MM.1S (cell line): ENCODE measurements at regions not wholly inside any gene's neighbourhood (a gene's known extent, or its start where the extent isn't known, plus 50 kb on each side); places are given as distances from the start of the nearest gene placed in this dataset.

Experiments used
- CTCF ChIP-seq: fragments of 300-600 bp; sonication (generic); IDR thresholded peaks from 2 replicates; pipeline ENCODE4 v1.5.1; 2016; ENCODE audit warnings: antibody characterized with exemption, low read length, mixed read lengths
- EZH2 ChIP-seq: fragments of 300-600 bp; sonication (generic); optimal IDR thresholded peaks from 2 replicates; pipeline ENCODE3; 2017; ENCODE audit warnings: low read depth, mild to moderate bottlenecking, antibody characterized with exemption, low read length, mixed read lengths
- EZH2phosphoT487 ChIP-seq: fragments of 300-600 bp; sonication (generic); IDR thresholded peaks from 2 replicates; pipeline ENCODE4 v1.6.1; 2018; ENCODE audit warnings: antibody characterized with exemption, low read length

- TF ChIP-seq EZH2 = no peak
- no peak for TF ChIP-seq CTCF
- no peak for TF ChIP-seq EZH2phosphoT487
Observed at GRCh38 chr6:9401960-9402359, 966.6 kb upstream of the SLC35B3 start.
